ENCODE measurements at regions not wholly inside any gene's neighbourhood (a gene's known extent, or its start where the extent isn't known, plus 50 kb on each side); places are given as distances from the start of the nearest gene placed in this dataset.
A peak's percentile ranks its signal among the peaks of the same experiment; 100 is the strongest.
"Not testable (repeated sequence)": the region's sequence is repeated elsewhere in the genome, so short reads cannot be mapped to it uniquely, and the experiment has no call there.

DNA sequence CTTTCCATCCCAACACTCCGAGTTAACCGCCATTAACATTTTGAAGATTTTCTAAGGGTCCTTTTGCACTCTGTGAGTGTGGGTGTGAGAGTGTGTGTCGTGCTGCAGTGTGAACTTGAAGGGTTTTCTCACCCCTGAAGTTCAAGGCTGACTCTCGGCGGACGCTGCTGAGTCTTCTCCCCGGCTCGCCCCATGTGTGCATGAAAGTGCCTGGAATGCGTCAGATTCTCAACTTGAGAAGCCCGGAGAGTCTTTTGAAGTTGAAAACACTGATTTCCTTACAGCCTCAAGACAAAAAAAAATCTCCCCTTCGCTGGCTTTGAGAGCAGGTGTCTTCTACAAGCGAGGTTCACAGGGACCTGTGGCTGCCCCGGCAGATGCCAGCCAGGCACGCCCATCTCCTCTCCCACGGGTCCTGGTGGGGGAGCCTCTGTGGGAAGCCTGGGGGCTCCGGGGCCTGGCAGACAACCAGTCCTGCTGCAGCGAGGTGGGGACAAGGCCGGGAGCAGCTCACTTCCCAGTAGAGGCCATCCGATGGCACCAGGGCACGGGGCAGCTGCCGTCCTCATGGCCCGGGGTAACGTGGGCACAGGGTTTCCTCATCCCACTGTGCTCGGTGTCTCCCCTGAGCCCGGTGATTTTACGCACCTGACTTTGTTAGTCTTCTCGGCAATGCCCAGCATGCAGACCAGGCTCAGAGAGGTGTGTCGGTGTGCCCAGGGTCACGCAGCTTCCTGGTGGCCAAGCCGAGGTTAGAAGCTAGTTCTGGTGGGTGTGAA lies 128.4 kb downstream of the IGLL1 start:
- H3K4me1 Mint-ChIP-seq; DNase-seq; CTCF ChIA-PET; H3K4me3 Mint-ChIP-seq; H3K9me3 Mint-ChIP-seq; POLR2A ChIA-PET; H3K36me3 Mint-ChIP-seq (ENCODE audit: low read depth); H3K27ac Mint-ChIP-seq: not testable (repeated sequence)
- peaks cover 11% of the 10 kb centered on the region for H3K27me3 Mint-ChIP-seq

DNA sequence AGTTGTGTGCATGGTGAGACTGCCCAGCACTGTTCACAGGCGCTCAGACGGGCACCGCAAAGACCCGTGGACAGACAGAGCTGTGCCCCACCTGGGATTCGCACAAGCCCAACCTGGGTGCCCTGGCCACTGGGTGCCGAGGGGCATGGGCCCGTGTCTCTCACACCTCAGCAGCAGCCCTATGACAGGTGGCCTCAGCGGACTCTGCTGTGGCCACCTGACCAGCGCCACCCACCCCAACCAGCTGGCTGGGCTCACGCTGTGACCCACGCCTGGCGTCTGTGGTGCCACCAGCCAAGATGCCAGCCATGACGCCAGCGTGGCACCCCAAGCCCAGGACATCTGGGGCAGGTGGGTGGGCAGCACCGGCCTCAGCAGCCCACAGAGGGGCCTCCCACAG lies 129.3 kb downstream of the IGLL1 start:
- H3K27me3 Mint-ChIP-seq; POLR2A ChIA-PET; H3K9me3 Mint-ChIP-seq; H3K27ac Mint-ChIP-seq; H3K36me3 Mint-ChIP-seq (ENCODE audit: low read depth); DNase-seq; H3K4me3 Mint-ChIP-seq; CTCF ChIA-PET; H3K4me1 Mint-ChIP-seq: not testable (repeated sequence)

DNA sequence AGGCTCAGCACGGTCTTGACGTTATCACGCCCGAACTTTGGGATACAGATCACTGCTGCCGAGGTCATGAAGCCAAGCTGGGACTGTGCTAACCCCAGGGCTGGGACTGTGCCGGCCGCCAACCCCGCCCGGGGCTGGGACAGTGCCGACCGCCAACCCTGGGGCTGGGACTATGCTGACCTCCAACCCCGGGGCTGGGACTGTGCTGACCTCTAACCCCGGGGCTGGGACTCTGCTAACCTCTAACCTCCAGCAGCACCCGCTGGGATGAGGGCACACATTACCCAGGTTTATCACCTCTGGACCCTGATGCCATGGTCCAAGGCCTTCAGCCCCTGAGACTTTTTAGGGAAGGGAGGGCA lies 129.7 kb downstream of the IGLL1 start:
- DNase-seq, result no peak
- ChIA-PET POLR2A (no interaction called here), CTCF (no interaction called here)
- H3K27ac Mint-ChIP-seq, result no peak overlapping the region
- H3K9me3 Mint-ChIP-seq, result peaks cover 9% of the 10 kb centered on the region
- H3K36me3 Mint-ChIP-seq (ENCODE audit: low read depth), result peaks cover 4% of the 10 kb centered on the region
- no peaks in the 10 kb centered on the region for H3K4me1 Mint-ChIP-seq
- peaks cover 5% of the 10 kb centered on the region for H3K27me3 Mint-ChIP-seq
- no peak overlapping the region for H3K4me3 Mint-ChIP-seq

DNA sequence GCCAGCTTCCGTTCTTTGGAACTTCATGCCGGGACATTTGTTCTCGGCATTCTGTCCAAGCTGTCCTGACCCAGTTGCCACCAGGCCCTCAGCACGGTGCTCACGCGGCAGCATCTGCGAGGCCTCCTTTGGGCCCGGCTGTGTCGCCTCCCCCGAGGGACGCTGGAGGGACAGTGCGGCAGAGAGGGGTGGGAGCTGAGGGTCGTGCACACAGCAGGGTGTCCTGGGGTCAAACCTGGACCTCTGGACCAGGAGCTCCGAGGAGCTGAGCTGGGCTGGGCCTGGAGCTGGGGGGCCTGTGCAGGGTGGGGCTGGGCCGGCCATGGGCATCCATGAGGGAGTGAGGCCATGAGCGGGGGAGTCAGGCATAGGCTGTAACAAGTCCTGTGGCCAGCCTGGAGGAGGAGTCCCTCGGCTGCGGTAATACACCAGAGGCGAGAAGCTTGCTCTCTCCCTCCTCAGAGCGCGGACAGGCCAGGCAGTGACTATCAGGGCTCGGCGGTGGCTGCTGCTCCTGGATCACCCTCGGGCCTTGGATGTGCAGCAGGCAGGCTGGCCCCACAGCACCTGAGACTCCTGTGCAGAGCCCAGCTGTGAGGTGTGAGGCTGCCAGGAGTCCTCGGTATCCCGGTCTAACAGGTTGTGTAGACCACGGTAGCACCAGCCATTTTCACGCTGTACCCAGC lies 130.2 kb downstream of the IGLL1 start:
- POLR2A ChIA-PET; H3K36me3 Mint-ChIP-seq (ENCODE audit: low read depth); H3K4me1 Mint-ChIP-seq; H3K27me3 Mint-ChIP-seq; DNase-seq; H3K4me3 Mint-ChIP-seq; H3K9me3 Mint-ChIP-seq; CTCF ChIA-PET; H3K27ac Mint-ChIP-seq: not testable (repeated sequence)

DNA sequence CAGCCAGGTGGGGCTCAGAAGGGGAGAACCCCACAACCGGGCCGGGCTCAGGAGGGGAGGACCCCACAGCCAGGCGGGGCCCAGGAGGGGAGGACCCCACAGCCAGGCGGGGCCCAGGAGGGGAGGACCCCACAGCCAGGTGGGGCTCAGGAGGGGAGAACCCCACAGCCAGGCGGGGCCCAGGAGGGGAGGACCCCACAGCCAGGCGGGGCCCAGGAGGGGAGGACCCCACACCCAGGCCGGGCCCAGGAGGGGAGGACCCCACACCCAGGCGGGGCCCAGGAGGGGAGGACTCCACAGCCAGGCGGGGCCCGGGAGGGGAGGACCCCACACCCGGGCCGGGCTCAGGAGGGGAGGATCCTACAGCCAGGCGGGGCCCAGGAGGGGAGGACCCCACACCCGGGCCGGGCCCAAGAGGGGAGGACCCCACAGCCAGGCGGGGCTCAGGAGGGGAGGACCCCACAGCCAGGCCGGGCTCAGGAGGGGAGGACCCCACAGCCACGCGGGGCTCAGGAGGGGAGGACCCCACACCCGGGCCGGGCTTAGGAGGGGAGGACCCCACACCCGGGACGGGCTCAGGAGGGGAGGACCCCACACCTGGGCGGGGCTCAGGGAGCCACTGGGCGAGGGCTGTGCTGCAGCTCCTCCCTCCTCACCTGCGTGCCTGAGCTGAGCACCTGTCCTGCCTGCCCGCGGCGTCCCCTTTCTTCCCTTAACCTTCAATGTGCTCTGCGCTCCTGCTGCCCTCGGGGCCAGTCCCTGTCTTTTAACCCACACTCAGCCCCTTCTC lies 131.4 kb downstream of the IGLL1 start:
- CTCF ChIA-PET; H3K4me1 Mint-ChIP-seq; H3K27me3 Mint-ChIP-seq; DNase-seq; POLR2A ChIA-PET; H3K4me3 Mint-ChIP-seq; H3K36me3 Mint-ChIP-seq (ENCODE audit: low read depth); H3K27ac Mint-ChIP-seq; H3K9me3 Mint-ChIP-seq: not testable (repeated sequence)

DNA sequence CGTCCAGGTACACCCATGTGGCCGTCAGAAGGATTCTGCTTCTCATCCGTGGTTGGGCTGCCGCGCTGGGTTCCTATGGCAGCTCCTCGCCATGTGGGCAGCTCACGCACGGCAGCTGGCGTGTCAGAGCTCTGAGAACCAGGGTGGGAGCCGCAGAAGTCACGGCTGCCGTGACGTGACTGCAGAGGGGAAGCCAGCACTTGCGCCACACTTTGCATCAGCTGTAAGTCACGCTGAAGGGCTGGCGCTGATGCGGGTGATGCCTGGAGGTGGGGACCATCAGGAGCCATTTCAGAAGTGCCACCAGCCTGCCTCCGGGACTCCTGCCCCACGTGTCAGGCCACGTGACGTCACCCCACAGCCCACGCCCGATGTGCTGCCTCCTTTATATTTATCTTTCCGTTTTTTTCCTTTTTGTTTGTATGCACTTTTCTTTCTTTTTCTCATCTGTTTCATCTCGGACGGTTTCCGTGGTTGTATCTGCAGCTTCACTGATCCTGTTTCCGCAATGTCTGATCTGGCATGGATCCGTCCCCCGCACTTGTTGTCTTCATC lies 133.2 kb downstream of the IGLL1 start:
- H3K9me3 Mint-ChIP-seq, result peaks cover 9% of the 10 kb centered on the region
- H3K27ac Mint-ChIP-seq, result no peak overlapping the region
- POLR2A ChIA-PET, result no interaction called here
- peak; percentile 12 for DNase-seq
- no peak overlapping the region for H3K4me3 Mint-ChIP-seq
- no peaks in the 10 kb centered on the region for H3K4me1 Mint-ChIP-seq
- CTCF ChIA-PET, result no interaction called here
- peaks cover 4% of the 10 kb centered on the region for H3K36me3 Mint-ChIP-seq (ENCODE audit: low read depth)
- H3K27me3 Mint-ChIP-seq, result peaks cover 4% of the 10 kb centered on the region

DNA sequence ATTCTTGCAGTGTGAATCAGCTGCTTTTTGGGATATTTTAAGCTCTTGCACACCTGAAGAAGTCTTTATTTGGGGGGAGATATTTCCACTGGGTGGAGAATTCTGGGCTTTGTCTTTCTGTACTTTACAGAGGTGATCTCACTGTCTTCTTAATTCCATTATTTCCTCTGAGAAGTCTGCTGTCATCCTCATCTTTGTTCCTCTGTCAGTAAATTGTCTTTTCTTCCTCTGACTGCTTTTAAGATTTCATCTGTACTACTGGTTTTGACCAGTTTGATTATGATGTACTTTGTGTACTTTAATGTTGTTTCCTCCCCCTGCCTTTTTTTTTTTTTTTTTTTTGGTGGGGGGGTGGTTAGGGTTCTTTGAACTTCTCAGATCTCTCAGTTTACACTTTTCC lies 133.9 kb downstream of the IGLL1 start:
- H3K27me3 Mint-ChIP-seq; CTCF ChIA-PET; H3K4me3 Mint-ChIP-seq; H3K4me1 Mint-ChIP-seq; POLR2A ChIA-PET; H3K27ac Mint-ChIP-seq; DNase-seq; H3K36me3 Mint-ChIP-seq (ENCODE audit: low read depth); H3K9me3 Mint-ChIP-seq: not testable (repeated sequence)

DNA sequence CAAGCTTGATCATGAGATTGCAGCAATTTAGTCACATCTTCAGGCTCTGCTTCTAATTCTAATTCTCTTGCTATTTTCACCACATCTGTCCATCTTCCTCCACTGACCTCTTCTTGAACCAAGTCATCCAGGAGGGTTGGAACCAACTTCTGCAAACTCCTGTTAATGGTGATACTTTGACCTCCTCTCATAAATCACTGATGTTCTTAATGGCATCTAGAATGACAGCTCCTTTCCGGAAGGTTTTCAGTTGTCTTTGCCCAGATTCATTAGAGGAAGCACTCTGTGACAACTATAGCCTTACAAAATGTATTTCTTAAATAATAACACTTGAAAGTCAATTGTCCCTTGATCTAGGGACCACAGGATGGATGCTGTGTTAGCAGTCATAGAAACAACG lies 136.2 kb downstream of the IGLL1 start:
- H3K36me3 Mint-ChIP-seq (ENCODE audit: low read depth); CTCF ChIA-PET; POLR2A ChIA-PET; H3K27ac Mint-ChIP-seq; H3K4me3 Mint-ChIP-seq; DNase-seq; H3K4me1 Mint-ChIP-seq; H3K9me3 Mint-ChIP-seq: not testable (repeated sequence)
- peaks cover 11% of the 10 kb centered on the region for H3K27me3 Mint-ChIP-seq

DNA sequence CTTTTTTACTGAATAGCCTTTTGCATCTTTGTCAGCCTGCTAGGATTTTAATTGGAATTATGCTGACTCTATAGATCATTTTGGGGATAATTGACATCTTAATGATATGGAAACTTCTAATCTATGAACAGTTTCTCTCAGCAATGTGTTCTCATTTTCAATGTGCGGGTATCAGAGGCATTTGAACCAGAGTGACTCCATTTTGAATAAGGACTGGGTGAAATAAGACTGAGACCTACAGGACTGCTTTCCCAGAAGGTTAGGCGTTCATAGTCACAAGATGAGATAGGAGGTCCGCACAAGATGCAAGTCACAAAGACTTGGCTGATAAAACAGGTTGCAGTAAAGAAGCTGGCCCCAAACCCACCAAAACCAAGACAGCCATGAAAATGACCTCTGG lies 140.5 kb downstream of the IGLL1 start:
- H3K4me1 Mint-ChIP-seq; H3K36me3 Mint-ChIP-seq (ENCODE audit: low read depth); DNase-seq; H3K27ac Mint-ChIP-seq; POLR2A ChIA-PET; CTCF ChIA-PET; H3K9me3 Mint-ChIP-seq; H3K4me3 Mint-ChIP-seq: not testable (repeated sequence)
- peaks cover 11% of the 10 kb centered on the region for H3K27me3 Mint-ChIP-seq

DNA sequence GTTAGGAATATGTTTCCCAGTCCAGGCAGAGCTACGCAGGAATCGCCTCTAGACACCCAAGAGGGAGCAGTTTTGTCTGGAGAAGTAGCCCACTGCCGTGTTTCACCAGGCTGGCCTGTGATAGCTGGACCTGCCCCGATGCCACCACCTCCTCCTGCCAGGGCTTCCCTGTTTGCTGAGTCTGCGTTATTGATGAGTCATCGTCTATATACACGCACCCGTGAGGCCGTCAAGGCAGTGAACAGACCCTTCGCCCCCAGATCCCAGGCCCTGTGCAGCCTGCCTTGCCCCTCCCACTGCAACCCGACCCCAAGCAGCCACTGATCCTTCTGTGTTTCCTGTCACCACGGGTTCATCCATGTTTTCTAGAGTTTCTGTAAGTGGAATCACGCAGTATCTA lies 141.9 kb downstream of the IGLL1 start:
- CTCF ChIA-PET, result no interaction called here
- POLR2A ChIA-PET, result no interaction called here
- peaks cover 3% of the 10 kb centered on the region for H3K4me1 Mint-ChIP-seq
- H3K27me3 Mint-ChIP-seq, result peaks cover 11% of the 10 kb centered on the region
- H3K4me3 Mint-ChIP-seq, result no peak overlapping the region
- no peaks in the 10 kb centered on the region for H3K9me3 Mint-ChIP-seq
- no peak for DNase-seq
- no peaks in the 10 kb centered on the region for H3K36me3 Mint-ChIP-seq (ENCODE audit: low read depth)
- H3K27ac Mint-ChIP-seq, result no peak overlapping the region

DNA sequence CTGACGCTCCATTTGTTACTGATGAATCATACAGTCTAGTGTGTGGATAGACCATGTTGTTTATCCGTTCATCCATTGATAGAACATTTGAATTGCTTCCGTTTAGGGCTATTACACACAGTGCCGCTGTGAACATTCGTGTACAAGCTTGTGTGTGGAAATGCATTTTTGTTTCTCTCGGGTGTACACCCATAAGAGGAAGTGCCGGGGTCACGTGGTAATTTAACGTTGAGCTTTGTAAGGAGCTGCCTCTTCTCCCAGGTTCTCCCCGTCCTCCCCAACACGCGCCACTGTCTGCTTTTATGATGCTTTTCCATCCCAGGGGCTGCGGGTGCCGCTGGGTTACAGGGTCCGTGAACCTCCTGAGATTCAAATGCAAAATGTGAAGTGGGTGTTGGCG lies 142.3 kb downstream of the IGLL1 start:
- Mint-ChIP-seq H3K36me3 (ENCODE audit: low read depth) (no peaks in the 10 kb centered on the region), H3K4me3 (no peak overlapping the region), H3K4me1 (peaks cover 7% of the 10 kb centered on the region), H3K9me3 (no peaks in the 10 kb centered on the region), H3K27me3 (peaks cover 11% of the 10 kb centered on the region), H3K27ac (no peak overlapping the region)
- ChIA-PET POLR2A (no interaction called here), CTCF (no interaction called here)
- DNase-seq, result no peak

DNA sequence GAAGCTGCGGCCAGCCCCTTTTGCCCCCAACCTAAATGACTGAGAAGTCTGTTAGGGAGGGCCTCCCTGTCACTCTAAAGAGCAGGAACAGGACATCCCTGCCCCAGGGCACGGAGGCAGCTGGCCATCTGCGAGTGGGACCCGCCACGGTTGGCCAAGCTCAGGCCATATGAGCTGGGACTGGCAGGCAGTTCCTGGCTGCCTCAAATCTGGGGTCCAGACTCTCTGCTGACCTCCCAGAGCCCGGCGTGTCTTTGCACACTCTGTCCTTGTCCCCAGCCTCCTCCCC lies 143.0 kb downstream of the IGLL1 start:
- H3K4me3 Mint-ChIP-seq, H3K9me3 Mint-ChIP-seq, CTCF ChIA-PET: not testable (repeated sequence)

DNA sequence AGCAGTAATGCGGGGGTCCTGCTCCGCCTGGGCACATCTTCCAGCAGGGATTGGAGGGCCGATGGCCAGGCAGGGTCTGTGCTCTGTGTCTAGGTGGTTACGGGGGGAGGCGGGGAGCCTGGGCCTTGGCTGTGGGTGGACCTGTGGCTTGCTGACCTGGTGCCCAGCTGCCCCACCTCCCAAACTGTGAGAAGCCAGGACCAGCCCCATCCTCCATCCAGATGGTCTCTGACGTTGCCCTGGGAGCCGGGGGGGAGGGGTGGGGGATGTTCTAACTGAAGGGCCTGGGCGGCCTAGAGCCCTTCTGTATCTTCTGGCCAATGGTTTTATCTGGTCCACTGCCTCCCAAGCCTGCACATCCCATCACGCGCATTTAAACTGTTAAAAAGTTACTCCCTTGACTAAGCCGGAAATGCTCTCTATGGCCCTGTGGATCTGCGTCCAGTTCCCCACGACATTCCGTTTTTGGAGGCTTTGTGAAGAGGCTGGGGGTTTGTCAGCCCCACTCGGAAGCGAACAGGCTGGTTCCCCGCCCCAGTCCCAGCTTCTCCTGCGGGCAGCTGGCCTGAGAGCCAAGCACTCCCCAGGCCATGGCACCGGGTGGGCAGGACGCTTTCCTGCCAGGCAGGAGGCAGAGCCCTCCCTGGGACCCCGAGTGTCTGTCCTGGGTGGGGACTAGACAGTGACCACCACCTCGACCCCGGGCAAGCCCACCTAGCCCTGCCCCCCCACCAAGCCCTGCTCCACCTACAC lies 143.6 kb downstream of the IGLL1 start:
- H3K27me3 Mint-ChIP-seq; H3K36me3 Mint-ChIP-seq (ENCODE audit: low read depth); CTCF ChIA-PET; POLR2A ChIA-PET; H3K27ac Mint-ChIP-seq; DNase-seq; H3K9me3 Mint-ChIP-seq; H3K4me3 Mint-ChIP-seq; H3K4me1 Mint-ChIP-seq: not testable (repeated sequence)

More for the DNA sequence above, 143.0 kb downstream of the IGLL1 start:
- H3K4me1 Mint-ChIP-seq; DNase-seq; H3K27ac Mint-ChIP-seq; H3K27me3 Mint-ChIP-seq; POLR2A ChIA-PET; H3K36me3 Mint-ChIP-seq (ENCODE audit: low read depth): not testable (repeated sequence)

Measured in activated CD4-positive, alpha-beta memory T cell treated with anti-CD3 and anti-CD28 coated beads, Interleukin-2, amount 10 ng/mL, durations not matched to agents 7 days and 5 days (primary cell).